K562 (cell line): ENCODE measurements at regions not wholly inside any gene's neighbourhood (a gene's known extent, or its start where the extent isn't known, plus 50 kb on each side); places are given as distances from the start of the nearest gene placed in this dataset.

ENCODE experiments used
- ATAC-seq: fragments of 200-7000 bp; cut with Tn5 transposase; 3 replicates; pipeline ENCODE4 v1.9.1; 2020; ENCODE audit warnings: moderate library complexity
- BruUV-seq: library from RNA; stranded (reverse); fragments of 400-500 nt; replicated peaks from 2 replicates; lab custom pipeline; 2021; lab: Mats Ljungman, UMichigan
- CTCF ChIA-PET: fragments of 300-600 bp; formaldehyde crosslinking; extraction: SDS; loops from one replicate; lab custom pipeline; 2021; ENCODE audit warnings: low intra/inter-chr PET ratio; lab: Yijun Ruan, JAX
- POLR2A ChIA-PET: fragments of 300-600, 350-650 bp; sonication (Branson Sonifier 250); formaldehyde crosslinking; extraction: SDS; loops from one replicate; lab custom pipeline; 2021; ENCODE audit warnings: antibody characterized with exemption, inconsistent platforms; lab: Yijun Ruan, JAX
- DNase-seq, 4 experiments: peaks; one replicate each; pipeline versions ENCODE4 v3.0.0 to v3.0.0-alpha.2; 2011 to 2018; ENCODE audit warnings: low spot score in 3 of 4, mixed read lengths in 3 of 4; ENCODE audit errors: extremely low read depth in 1 of 4
- FAIRE-seq: peaks from 2 replicates; lab custom pipeline; 2011; peaks lifted over from hg19 to GRCh38; lab: Jason Lieb, UNC
- H2AFZ ChIP-seq: 2 replicates; pipeline ENCODE4 v1.6.0; 2011; ENCODE audit warnings: low read depth, low read length, control low read depth, inconsistent platforms
- H3K27ac ChIP-seq: fragments of 200-600 bp; 3 replicates; pipeline ENCODE4 v1.8.0; 2011; ENCODE audit warnings: low read depth, mild to moderate bottlenecking, control low read depth, inconsistent platforms, low read length, moderate library complexity, mixed read lengths; ENCODE audit errors: extremely low read depth
- H3K27me3 ChIP-seq, 2 experiments: fragments of 300-600 bp in 1 of 2; 2 replicates in 1 of 2; 3 replicates in 1 of 2; pipeline versions ENCODE4 v1.6.0 to v1.8.0; 2011; ENCODE audit warnings: inconsistent platforms in 2 of 2, low read length in 2 of 2, mild to moderate bottlenecking in 1 of 2, mixed read lengths in 1 of 2, moderate library complexity in 1 of 2; ENCODE audit not compliant: control insufficient read depth in 2 of 2, insufficient read depth in 2 of 2
- H3K36me3 ChIP-seq: fragments of 300-600 bp; 3 replicates; pipeline ENCODE4 v1.8.0; 2011; ENCODE audit warnings: mild to moderate bottlenecking, low read length, inconsistent platforms; ENCODE audit not compliant: control insufficient read depth, insufficient read depth
- H3K4me1 ChIP-seq, 2 experiments: fragments of 200-600 bp in 1 of 2; replicated peaks in 1 of 2; 2 replicates in 1 of 2; 3 replicates in 1 of 2; pipeline versions ENCODE4 v1.5.1 to v1.8.0; 2011; ENCODE audit warnings: inconsistent platforms in 2 of 2, low read length in 2 of 2, mild to moderate bottlenecking in 1 of 2, mixed read lengths in 1 of 2, moderate library complexity in 1 of 2; ENCODE audit not compliant: control insufficient read depth in 2 of 2, insufficient read depth in 2 of 2
- H3K4me2 ChIP-seq: 2 replicates; pipeline ENCODE4 v1.6.1; 2011; ENCODE audit warnings: low read length, control low read depth, inconsistent platforms, mixed read lengths; ENCODE audit not compliant: insufficient read depth
- H3K4me3 ChIP-seq: fragments of 200-600 bp; sonication (generic), shearing (Covaris generic); 2 replicates; pipeline ENCODE4 v1.5.1; 2016; ENCODE audit warnings: control low read depth, inconsistent platforms
- H3K79me2 ChIP-seq: fragments of 200-600 bp; 3 replicates; pipeline ENCODE4 v1.8.0; 2011; ENCODE audit warnings: low read length, inconsistent platforms; ENCODE audit not compliant: control insufficient read depth, insufficient read depth
- H3K9ac ChIP-seq, 2 experiments: 2 replicates each; pipeline versions ENCODE4 v1.6.0 to v1.6.1; 2011; ENCODE audit warnings: low read depth in 2 of 2, low read length in 2 of 2, control low read depth in 1 of 2, inconsistent platforms in 1 of 2, mild to moderate bottlenecking in 1 of 2, mixed read lengths in 1 of 2; ENCODE audit not compliant: insufficient read depth in 1 of 2
- H3K9me1 ChIP-seq: one replicate; pipeline ENCODE4 v1.6.0; 2011; ENCODE audit warnings: inconsistent platforms, mild to moderate bottlenecking, low read length, moderate library complexity; ENCODE audit not compliant: control insufficient read depth, insufficient read depth
- H3K9me3 ChIP-seq: replicated peaks from 2 replicates; pipeline ENCODE4 v1.5.1; 2011; ENCODE audit warnings: low read depth, low read length, inconsistent platforms; ENCODE audit not compliant: control insufficient read depth, insufficient read depth
- H4K20me1 ChIP-seq: replicated peaks from 2 replicates; pipeline ENCODE4 v1.6.1; 2011; ENCODE audit warnings: low read length, inconsistent platforms, mixed read lengths; ENCODE audit not compliant: control insufficient read depth, insufficient read depth
- IRF1 ChIP-seq: sonication (generic); formaldehyde crosslinking; IDR thresholded peaks from 2 replicates; pipeline ENCODE4 v1.8.0; 2022; ENCODE audit warnings: missing genetic modification reagents, mild to moderate bottlenecking, borderline replicate concordance
- NFIC ChIP-seq: fragments of 450-650 bp; IDR thresholded peaks from 2 replicates; pipeline ENCODE4 v1.6.1; 2017; ENCODE audit warnings: mild to moderate bottlenecking, inconsistent platforms
- POLR2AphosphoS5 ChIP-seq: IDR thresholded peaks from 2 replicates; pipeline ENCODE4 v1.6.1; 2011; ENCODE audit warnings: mild to moderate bottlenecking, low read depth, low read length, moderate library complexity; ENCODE audit not compliant: control insufficient read depth, insufficient read depth
- POLR3A ChIP-seq: IDR thresholded peaks from 2 replicates; pipeline ENCODE4 v1.6.1; 2011; ENCODE audit warnings: borderline replicate concordance, mild to moderate bottlenecking, moderate library complexity; ENCODE audit not compliant: insufficient read length, insufficient read depth; ENCODE audit errors: extremely low read depth
- USF1 ChIP-seq: sonication (generic); formaldehyde crosslinking; IDR thresholded peaks from 2 replicates; pipeline ENCODE4 v1.9.0; 2022; ENCODE audit warnings: mild to moderate bottlenecking, missing genetic modification reagents
- ZNF140 ChIP-seq: fragments of 250-450 bp; sonication (Bioruptor Pico); IDR thresholded peaks from 2 replicates; pipeline ENCODE4 v1.8.0; 2021; ENCODE audit warnings: moderate library complexity, mild to moderate bottlenecking, inconsistent platforms
- ZNF766 ChIP-seq: fragments of 200-800 bp; sonication (Bioruptor generic); conservative IDR thresholded peaks from 2 replicates; pipeline ENCODE4 v1.6.1; 2016; ENCODE audit warnings: missing genetic modification characterization, missing compliant biosample characterization
- WGBS: fragments of 100-300 bp; shearing (Covaris generic); methylation state at CpG from one replicate; pipeline ENCODE4 v1.1.6; 2016; ENCODE audit warnings: low coverage, mixed read lengths; ENCODE audit not compliant: insufficient coverage; ENCODE audit errors: missing lambda C conversion rate; 5-methylcytosine and 5-hydroxymethylcytosine counted together
- in situ Hi-C: fragments of 300-500 bp; cut with MboI; formaldehyde crosslinking; loops from 4 replicates; pipeline ENCODE4 v1.15.0; 2018; ENCODE audit warnings: inconsistent platforms, mixed read lengths
- intact Hi-C: fragments of 100-400 bp; cut with micrococcal nuclease; formaldehyde crosslinking; loops from 2 replicates; pipeline ENCODE4 v1.14.2; 2022

- no TSS peak for BruUV-seq
- intact Hi-C loops = no loop called here
- no peaks in the 10 kb centered on the region; a peak in 2 of 5 replicates for H3K27me3 ChIP-seq
Measured at GRCh38 chr16:50940275-50940854, 198.5 kb downstream of the CYLD start.

DNA sequence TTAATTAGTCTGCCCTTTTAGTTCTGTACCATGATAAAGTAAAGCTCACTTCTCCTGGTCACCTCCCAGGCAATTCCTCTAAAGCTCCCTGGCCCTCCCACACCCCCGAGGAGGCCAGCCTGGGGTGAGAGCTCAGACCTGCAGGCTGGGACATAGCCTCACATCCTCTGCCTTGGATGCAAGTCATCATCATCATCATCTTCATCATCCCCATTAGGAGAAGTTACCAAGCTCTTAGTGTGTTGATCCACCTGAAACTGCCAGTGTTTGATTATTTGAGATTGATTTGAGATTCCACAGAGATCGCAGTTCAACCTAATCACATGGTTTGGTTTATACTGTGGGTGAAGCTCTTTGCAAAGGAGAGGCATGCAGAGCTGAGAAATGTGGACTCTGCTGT, 197.5 kb downstream of the CYLD start:
- Histone ChIP-seq H3K9me1 (peaks cover 2% of the 10 kb centered on the region), H2AFZ (no peak overlapping the region), H3K27me3 (no peaks in the 10 kb centered on the region; a peak in 2 of 5 replicates), H3K4me2 (no peak overlapping the region), H3K79me2 (no peaks in the 10 kb centered on the region), H3K9ac (no peak overlapping the region), H4K20me1 (no peaks in the 10 kb centered on the region), H3K9me3 (no peaks in the 10 kb centered on the region), H3K4me1 (no peaks in the 10 kb centered on the region), H3K27ac (no peak overlapping the region), H3K36me3 (no peaks in the 10 kb centered on the region), H3K4me3 (no peak overlapping the region)
- FAIRE-seq (no peak), ATAC-seq (no peak), DNase-seq (no peak)
- ChIA-PET CTCF (no interaction called here), POLR2A (no interaction called here)
- intact Hi-C loops = no loop called here
- WGBS = 3% methylated on average over 2 of the region's 2 CpGs
- no TSS peak for BruUV-seq
- TF ChIP-seq POLR2AphosphoS5 (no peak), ZNF766 (CRISPR knock-in tag) (no peak), IRF1 (CRISPR knock-in tag) (no peak), ZNF140 (CRISPR knock-in tag) (no peak)
- in situ Hi-C loops = no loop called here

More at GRCh38 chr16:50940275-50940854, 198.5 kb downstream of the CYLD start:
- 0% methylated on average over 7 of the region's 7 CpGs for WGBS
- Histone ChIP-seq H3K9me3 (no peaks in the 10 kb centered on the region), H3K9me1 (peaks cover 2% of the 10 kb centered on the region), H3K4me2 (no peak overlapping the region), H3K9ac (no peak overlapping the region), H3K4me3 (no peak overlapping the region), H3K4me1 (no peaks in the 10 kb centered on the region), H3K27ac (no peak overlapping the region), H3K79me2 (no peaks in the 10 kb centered on the region), H3K36me3 (no peaks in the 10 kb centered on the region), H4K20me1 (no peaks in the 10 kb centered on the region), H2AFZ (no peak overlapping the region)
- POLR2A ChIA-PET = interaction anchor here (0.7 kb wide), 1 partner anchor 25 kb away, joined by 3 read pairs; no protein-coding TSS in a partner anchor
- CTCF ChIA-PET = no interaction called here
- DNase-seq = no peak
- ATAC-seq = no peak
- TF ChIP-seq POLR3A = no peak
- TF ChIP-seq NFIC = 0 out of 2 replicates have a peak, but pooled peaks have one; percentile 8
- TF ChIP-seq USF1 (CRISPR knock-in tag) = no peak
- in situ Hi-C loops = no loop called here
- FAIRE-seq = no peak
